Naive B cell (primary cell): ENCODE measurements at regions not wholly inside any gene's neighbourhood (a gene's known extent, or its start where the extent isn't known, plus 50 kb on each side); places are given as distances from the start of the nearest gene placed in this dataset.
A peak's percentile ranks its signal among the peaks of the same experiment; 100 is the strongest.

Experiments used
- ATAC-seq, 2 donors: fragments of 150-1000 bp; cut with Tn5 transposase; 2 replicates each; pipeline ENCODE4 v1.10.0; 2021; ENCODE audit warnings: low read depth in 2 of 2, mild to moderate bottlenecking in 2 of 2, moderate library complexity in 2 of 2
- DNase-seq: peaks from one replicate; pipeline ENCODE4 v3.0.0; 2022
- H3K27ac Mint-ChIP-seq, 6 donors: one replicate each; pipeline ENCODE4 v1.8.0; 2020 to 2022; ENCODE audit warnings: mild to moderate bottlenecking in 6 of 6, mixed read lengths in 6 of 6, moderate library complexity in 5 of 6, inconsistent platforms in 2 of 6
- H3K27me3 Mint-ChIP-seq, 3 donors: one replicate each; pipeline ENCODE4 v1.8.0; 2021 to 2022; ENCODE audit warnings: mixed read lengths in 3 of 3, mild to moderate bottlenecking in 1 of 3
- H3K36me3 Mint-ChIP-seq, 2 donors: one replicate each; pipeline ENCODE4 v1.8.0; 2020 to 2022; ENCODE audit warnings: mixed read lengths in 2 of 2, inconsistent platforms in 1 of 2, mild to moderate bottlenecking in 1 of 2
- H3K4me1 Mint-ChIP-seq, 3 donors: one replicate each; pipeline ENCODE4 v1.8.0; 2020 to 2022; ENCODE audit warnings: mixed read lengths in 3 of 3, inconsistent platforms in 1 of 3, mild to moderate bottlenecking in 1 of 3, moderate library complexity in 1 of 3
- H3K4me3 Mint-ChIP-seq, 8 donors: one replicate each; pipeline ENCODE4 v1.8.0; 2020 to 2022; ENCODE audit warnings: mild to moderate bottlenecking in 8 of 8, mixed read lengths in 8 of 8, moderate library complexity in 8 of 8, inconsistent platforms in 2 of 8
- H3K9me3 Mint-ChIP-seq, 7 donors: one replicate each; pipeline ENCODE4 v1.8.0; 2020 to 2022; ENCODE audit warnings: mixed read lengths in 7 of 7, mild to moderate bottlenecking in 5 of 7, inconsistent platforms in 2 of 7, moderate library complexity in 1 of 7

GRCh38 chrX:97847885-97848679 is 964.4 kb downstream of the RPA4 start:
- Mint-ChIP-seq H3K27ac (no peak overlapping the region), H3K36me3 (peaks cover 0 to 23% of the 10 kb centered on the region in 2 donors), H3K9me3 (peaks cover 12 to 38% (median 25%) of the 10 kb centered on the region in 7 donors), H3K4me1 (peaks cover 0 to 8% (median 0%) of the 10 kb centered on the region in 3 donors), H3K4me3 (no peak overlapping the region), H3K27me3 (no peaks in the 10 kb centered on the region)
- ATAC-seq (no peak), DNase-seq (no peak)

GRCh38 chrX:97849951-97850350 is 966.2 kb downstream of the RPA4 start:
- Mint-ChIP-seq H3K4me3 (no peak overlapping the region), H3K27ac (peak overlapping the region in 1 of 6 donors; percentile 79), H3K9me3 (peaks cover 6 to 28% (median 17%) of the 10 kb centered on the region in 7 donors), H3K27me3 (no peaks in the 10 kb centered on the region), H3K36me3 (peaks cover 0 to 12% of the 10 kb centered on the region in 2 donors), H3K4me1 (no peaks in the 10 kb centered on the region)
- ATAC-seq = no peak
- DNase-seq = no peak

- Mint-ChIP-seq H3K27ac (no peak overlapping the region), H3K9me3 (peaks cover 8 to 21% (median 10%) of the 10 kb centered on the region in 7 donors), H3K27me3 (no peaks in the 10 kb centered on the region), H3K4me1 (no peaks in the 10 kb centered on the region), H3K4me3 (no peak overlapping the region), H3K36me3 (peaks cover 0 to 4% of the 10 kb centered on the region in 2 donors)
- ATAC-seq (no peak), DNase-seq (no peak)
Measured at GRCh38 chrX:97850911-97851310, 967.2 kb downstream of the RPA4 start.

GRCh38 chrX:97854086-97854485 is 970.4 kb downstream of the RPA4 start:
- ATAC-seq = no peak
- Mint-ChIP-seq H3K4me1 (no peaks in the 10 kb centered on the region), H3K27me3 (no peaks in the 10 kb centered on the region), H3K4me3 (no peak overlapping the region), H3K9me3 (peaks cover 0 to 5% (median 3%) of the 10 kb centered on the region in 7 donors), H3K36me3 (no peaks in the 10 kb centered on the region), H3K27ac (no peak overlapping the region)
- DNase-seq = no peak

- H3K27ac Mint-ChIP-seq = no peak overlapping the region
- H3K4me1 Mint-ChIP-seq = no peaks in the 10 kb centered on the region
- H3K36me3 Mint-ChIP-seq = no peaks in the 10 kb centered on the region
- H3K9me3 Mint-ChIP-seq = peaks cover 0 to 5% (median 0%) of the 10 kb centered on the region in 7 donors
- DNase-seq (no peak), ATAC-seq (no peak)
- peak overlapping the region in 1 of 8 donors; percentile 32 for H3K4me3 Mint-ChIP-seq
- H3K27me3 Mint-ChIP-seq = no peaks in the 10 kb centered on the region
Measured at GRCh38 chrX:97858592-97858991, 974.9 kb downstream of the RPA4 start.

- no peaks in the 10 kb centered on the region for H3K4me1 Mint-ChIP-seq
- peaks cover 0 to 5% (median 0%) of the 10 kb centered on the region in 7 donors for H3K9me3 Mint-ChIP-seq
- no peaks in the 10 kb centered on the region for H3K36me3 Mint-ChIP-seq
- no peak overlapping the region for H3K4me3 Mint-ChIP-seq
- DNase-seq (no peak), ATAC-seq (no peak)
- H3K27ac Mint-ChIP-seq = no peak overlapping the region
- no peaks in the 10 kb centered on the region for H3K27me3 Mint-ChIP-seq
Measured at GRCh38 chrX:97860226-97860625, 976.5 kb downstream of the RPA4 start.

GRCh38 chrX:97863261-97863660 is 979.6 kb downstream of the RPA4 start:
- H3K36me3 Mint-ChIP-seq = no peaks in the 10 kb centered on the region
- no peaks in the 10 kb centered on the region for H3K4me1 Mint-ChIP-seq
- no peak for ATAC-seq
- no peak overlapping the region for H3K27ac Mint-ChIP-seq
- peaks cover 0 to 5% (median 0%) of the 10 kb centered on the region in 7 donors for H3K9me3 Mint-ChIP-seq
- no peak overlapping the region for H3K4me3 Mint-ChIP-seq
- no peak for DNase-seq
- H3K27me3 Mint-ChIP-seq = no peaks in the 10 kb centered on the region

GRCh38 chrX:97867266-97867665 is 983.6 kb downstream of the RPA4 start:
- no peaks in the 10 kb centered on the region for H3K4me1 Mint-ChIP-seq
- no peaks in the 10 kb centered on the region for H3K27me3 Mint-ChIP-seq
- no peaks in the 10 kb centered on the region for H3K36me3 Mint-ChIP-seq
- DNase-seq (no peak), ATAC-seq (no peak)
- H3K4me3 Mint-ChIP-seq = no peak overlapping the region
- H3K9me3 Mint-ChIP-seq = peaks cover 0 to 9% (median 0%) of the 10 kb centered on the region in 7 donors
- H3K27ac Mint-ChIP-seq = no peak overlapping the region

GRCh38 chrX:97876697-97877407 is 993.1 kb downstream of the RPA4 start:
- Mint-ChIP-seq H3K36me3 (no peaks in the 10 kb centered on the region), H3K4me3 (no peak overlapping the region), H3K9me3 (peaks cover 0 to 4% (median 2%) of the 10 kb centered on the region in 7 donors), H3K27ac (no peak overlapping the region), H3K27me3 (no peaks in the 10 kb centered on the region), H3K4me1 (no peaks in the 10 kb centered on the region)
- DNase-seq (no peak), ATAC-seq (no peak)

GRCh38 chrX:97882306-97882705 is 998.6 kb downstream of the RPA4 start:
- no peaks in the 10 kb centered on the region for H3K36me3 Mint-ChIP-seq
- H3K27me3 Mint-ChIP-seq = no peaks in the 10 kb centered on the region
- H3K9me3 Mint-ChIP-seq = peaks cover 0 to 5% (median 4%) of the 10 kb centered on the region in 7 donors
- H3K4me3 Mint-ChIP-seq = no peak overlapping the region
- DNase-seq = no peak
- no peak overlapping the region for H3K27ac Mint-ChIP-seq
- no peak for ATAC-seq
- no peaks in the 10 kb centered on the region for H3K4me1 Mint-ChIP-seq

GRCh38 chrX:97895751-97896150 is 1012.0 kb downstream of the RPA4 start:
- H3K4me3 Mint-ChIP-seq = no peak overlapping the region
- peaks cover 0 to 10% (median 6%) of the 10 kb centered on the region in 7 donors for H3K9me3 Mint-ChIP-seq
- no peaks in the 10 kb centered on the region for H3K4me1 Mint-ChIP-seq
- no peaks in the 10 kb centered on the region for H3K36me3 Mint-ChIP-seq
- DNase-seq (no peak), ATAC-seq (no peak)
- H3K27me3 Mint-ChIP-seq = no peaks in the 10 kb centered on the region
- H3K27ac Mint-ChIP-seq = no peak overlapping the region

- no peak for DNase-seq
- Mint-ChIP-seq H3K36me3 (no peaks in the 10 kb centered on the region), H3K27ac (no peak overlapping the region), H3K27me3 (no peaks in the 10 kb centered on the region), H3K4me1 (no peaks in the 10 kb centered on the region), H3K9me3 (peaks cover 0 to 9% (median 3%) of the 10 kb centered on the region in 7 donors), H3K4me3 (no peak overlapping the region)
- no peak for ATAC-seq
Measured at GRCh38 chrX:97897998-97898397, 1014.3 kb downstream of the RPA4 start.

- Mint-ChIP-seq H3K4me3 (no peak overlapping the region), H3K4me1 (no peaks in the 10 kb centered on the region), H3K27me3 (no peaks in the 10 kb centered on the region), H3K36me3 (no peaks in the 10 kb centered on the region), H3K27ac (no peak overlapping the region), H3K9me3 (peaks cover 0 to 9% (median 3%) of the 10 kb centered on the region in 7 donors)
- ATAC-seq (no peak), DNase-seq (no peak)
Measured at GRCh38 chrX:97898798-97899197, 1015.1 kb downstream of the RPA4 start.

- no peak for ATAC-seq
- Mint-ChIP-seq H3K27me3 (no peaks in the 10 kb centered on the region), H3K9me3 (peaks cover 5 to 26% (median 18%) of the 10 kb centered on the region in 7 donors), H3K27ac (no peak overlapping the region), H3K36me3 (peaks cover 0 to 5% of the 10 kb centered on the region in 2 donors), H3K4me1 (peaks cover 4 to 8% (median 6%) of the 10 kb centered on the region in 3 donors), H3K4me3 (peak overlapping the region in 1 of 8 donors; percentile 63)
- DNase-seq = no peak
Measured at GRCh38 chrX:97907791-97908190, 1024.1 kb downstream of the RPA4 start.
